Stomach (tissue), 4 donors: ENCODE measurements at regions not wholly inside any gene's neighbourhood (a gene's known extent, or its start where the extent isn't known, plus 50 kb on each side); places are given as distances from the start of the nearest gene placed in this dataset.

Experiments used
- CTCF ChIP-seq, 7 experiments: fragments of 450-650 bp in 4 of 7; fragments of 200-600 bp in 3 of 7; sonication (generic) in 3 of 7; IDR thresholded peaks; one replicate each; pipeline ENCODE4 v1.5.1; 2016 to 2019; ENCODE audit warnings: antibody characterized with exemption in 7 of 7, control low read depth in 2 of 7, mild to moderate bottlenecking in 1 of 7
- EP300 ChIP-seq: sonication (generic); formaldehyde crosslinking; IDR thresholded peaks from one replicate; pipeline ENCODE4 v1.6.1; 2017; ENCODE audit warnings: antibody characterized with exemption
- POLR2A ChIP-seq, 4 donors: fragments of 450-650 bp; IDR thresholded peaks; one replicate each; pipeline ENCODE4 v1.6.1; 2016; ENCODE audit warnings: antibody characterized with exemption in 4 of 4, control low read depth in 2 of 4, mild to moderate bottlenecking in 1 of 4, moderate library complexity in 1 of 4
- POLR2AphosphoS5 ChIP-seq, 3 donors: sonication (generic); formaldehyde crosslinking; IDR thresholded peaks; one replicate each; pipeline ENCODE4 v1.6.1; 2016; ENCODE audit warnings: antibody characterized with exemption in 3 of 3

GRCh38 chr17:63137163-63137562 is 171.1 kb downstream of the TANC2 start:
- TF ChIP-seq POLR2A (IDR thresholded peaks at IDR 0.05): no peak
- TF ChIP-seq CTCF (IDR thresholded peaks at IDR 0.05): no peak
- no peak for TF ChIP-seq POLR2AphosphoS5 (IDR thresholded peaks at IDR 0.05)
- no peak for TF ChIP-seq EP300
